ENCODE measurements at regions not wholly inside any gene's neighbourhood (a gene's known extent, or its start where the extent isn't known, plus 50 kb on each side); places are given as distances from the start of the nearest gene placed in this dataset.

- Histone ChIP-seq H4K91ac (ENCODE audit: insufficient read length, low read depth, low read length) (no peak overlapping the region), H3K56ac (ENCODE audit: insufficient read length, low read depth, low read length) (no peak overlapping the region), H3K4me1 (ENCODE audit: insufficient read depth, low read length) (no peaks in the 10 kb centered on the region), H3T11ph (ENCODE audit: low read length) (no peak overlapping the region), H3K27me3 (ENCODE audit: insufficient read depth, low read length) (no peaks in the 10 kb centered on the region), H2BK5ac (ENCODE audit: insufficient read length, low read length) (no peak overlapping the region), H3K79me1 (ENCODE audit: insufficient read depth, low read depth, low read length, poor library complexity, severe bottlenecking) (no peaks in the 10 kb centered on the region), H3K14ac (ENCODE audit: insufficient read depth, low read length) (no peak overlapping the region), H3K4me2 (ENCODE audit: insufficient read depth, insufficient read length, low read length) (no peak overlapping the region), H3K23ac (ENCODE audit: insufficient read length, low read depth, low read length) (no peak overlapping the region), H4K5ac (ENCODE audit: insufficient read length, low read depth, low read length) (no peak overlapping the region), H3K9me3 (ENCODE audit: control insufficient read depth, low read depth, low read length) (no peaks in the 10 kb centered on the region), H4K8ac (replicated peaks; ENCODE audit: insufficient read length, low read depth, low read length) (no peak overlapping the region), H3K18ac (ENCODE audit: insufficient read length, low read depth, low read length) (no peak overlapping the region), H2AK5ac (ENCODE audit: insufficient read length, low read length) (no peak overlapping the region), H2BK20ac (ENCODE audit: low read depth, low read length, poor library complexity, severe bottlenecking) (no peak overlapping the region), H3K79me2 (ENCODE audit: insufficient read depth, low read length) (no peaks in the 10 kb centered on the region), H3K23me2 (ENCODE audit: insufficient read length, low read depth, low read length, poor library complexity, severe bottlenecking) (no peaks in the 10 kb centered on the region), H4K20me1 (ENCODE audit: control insufficient read depth, insufficient read depth, insufficient read length) (no peaks in the 10 kb centered on the region), H3K4ac (ENCODE audit: low read depth, low read length) (no peak overlapping the region), H3K27ac (ENCODE audit: insufficient read length, low read depth, low read length) (no peak overlapping the region), H2BK15ac (ENCODE audit: low read depth, low read length) (no peak overlapping the region), H3K9ac (ENCODE audit: extremely low read depth, insufficient read length, low read length) (no peak overlapping the region), H2BK120ac (ENCODE audit: low read depth, low read length, poor library complexity, severe bottlenecking) (no peak overlapping the region), H2AFZ (ENCODE audit: low read length) (no peak overlapping the region), H2BK12ac (ENCODE audit: insufficient read length, low read depth, low read length) (no peak overlapping the region)
- Mint-ChIP-seq H3K27ac (no peak overlapping the region), H3K4me3 (no peak overlapping the region), H3K4me1 (no peaks in the 10 kb centered on the region), H3K27me3 (ENCODE audit: low read depth) (peaks cover 1% of the 10 kb centered on the region; the same call in 1 of the 2 replicates), H3K36me3 (ENCODE audit: insufficient read depth in 1 of 3, low read depth in 3 of 3) (no peaks in the 10 kb centered on the region), H3K9me3 (peaks cover 0 to 3% of the 10 kb centered on the region in 2 experiments; a peak in 2 of 5 replicates)
- WGBS (ENCODE audit: extremely low coverage, insufficient read length, low lambda C conversion rate): no CpG with 5 or more reads among the region's 2 CpGs
- no peak for DNase-seq
- no peak for TF ChIP-seq CTCF (conservative IDR thresholded peaks at IDR 0.05)
Observed at GRCh38 chr10:109696462-109696861, 226.8 kb downstream of the XPNPEP1 start.

Data from H9 (cell line).